ENCODE measurements at regions not wholly inside any gene's neighbourhood (a gene's known extent, or its start where the extent isn't known, plus 50 kb on each side); places are given as distances from the start of the nearest gene placed in this dataset.

- TF ChIP-seq CTCF (IDR thresholded peaks at IDR 0.05) (no peak), POLR2A (IDR thresholded peaks at IDR 0.05) (no peak)
These were observed 587.3 kb upstream of the ID2 start for GRCh38 chr2:8094526-8094925.
